ENCODE measurements at regions not wholly inside any gene's neighbourhood (a gene's known extent, or its start where the extent isn't known, plus 50 kb on each side); places are given as distances from the start of the nearest gene placed in this dataset.
A peak's percentile ranks its signal among the peaks of the same experiment; 100 is the strongest.

- peak overlapping the region; percentile 73 for H3K27ac ChIP-seq (ENCODE audit: low read depth, low read length)
- H3K9me3 ChIP-seq (ENCODE audit: control insufficient read depth, insufficient read depth, low read length) = no peaks in the 10 kb centered on the region; the same call in 1 of the 2 replicates
- no peaks in the 10 kb centered on the region for H3K27me3 ChIP-seq (ENCODE audit: control insufficient read depth, insufficient read depth, low read length)
- H3K4me3 ChIP-seq (ENCODE audit: low read depth, low read length) = no peak overlapping the region
- peaks cover 7% of the 10 kb centered on the region for H3K4me1 ChIP-seq (ENCODE audit: control insufficient read depth, insufficient read depth, low read length)
- H3K9ac ChIP-seq (ENCODE audit: low read depth, low read length) = no peak overlapping the region
- no peaks in the 10 kb centered on the region for H3K36me3 ChIP-seq (ENCODE audit: control insufficient read depth, insufficient read depth, low read length)
These were observed 154.5 kb downstream of the ETS2 start for GRCh38 chr21:38960251-38960650.

DNA sequence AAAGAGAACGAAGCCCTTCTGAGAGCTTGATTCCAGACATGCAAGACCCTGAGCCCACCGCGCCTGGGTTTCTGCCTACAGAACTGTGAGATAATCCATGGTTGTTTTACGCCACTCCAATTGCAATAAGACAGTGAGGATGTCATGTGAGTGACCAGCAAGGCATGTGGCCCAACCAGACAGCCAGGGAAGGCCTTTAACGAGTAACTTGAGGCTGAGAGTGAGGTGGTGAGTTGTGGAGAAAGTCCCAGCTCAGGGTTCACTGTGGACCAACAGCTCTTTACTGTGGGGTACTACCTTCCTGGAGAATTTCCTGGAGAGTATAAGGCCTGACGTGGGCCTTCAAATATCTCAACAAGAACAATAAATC lies 153.9 kb downstream of the ETS2 start:
- Histone ChIP-seq H3K27me3 (ENCODE audit: control insufficient read depth, insufficient read depth, low read length) (no peaks in the 10 kb centered on the region), H3K4me1 (ENCODE audit: control insufficient read depth, insufficient read depth, low read length) (peaks cover 4% of the 10 kb centered on the region; the same call in 1 of the 2 replicates), H3K9ac (ENCODE audit: low read depth, low read length) (no peak overlapping the region), H3K36me3 (ENCODE audit: control insufficient read depth, insufficient read depth, low read length) (no peaks in the 10 kb centered on the region), H3K9me3 (ENCODE audit: control insufficient read depth, insufficient read depth, low read length) (no peaks in the 10 kb centered on the region; the same call in 1 of the 2 replicates), H3K27ac (ENCODE audit: low read depth, low read length) (peak overlapping the region; percentile 73), H3K4me3 (ENCODE audit: low read depth, low read length) (no peak overlapping the region)

- Histone ChIP-seq H3K4me1 (ENCODE audit: control insufficient read depth, insufficient read depth, low read length) (peaks cover 4% of the 10 kb centered on the region; the same call in 1 of the 2 replicates), H3K27me3 (ENCODE audit: control insufficient read depth, insufficient read depth, low read length) (no peaks in the 10 kb centered on the region), H3K9me3 (ENCODE audit: control insufficient read depth, insufficient read depth, low read length) (no peaks in the 10 kb centered on the region; the same call in 1 of the 2 replicates), H3K4me3 (ENCODE audit: low read depth, low read length) (no peak overlapping the region), H3K9ac (ENCODE audit: low read depth, low read length) (no peak overlapping the region), H3K36me3 (ENCODE audit: control insufficient read depth, insufficient read depth, low read length) (no peaks in the 10 kb centered on the region), H3K27ac (ENCODE audit: low read depth, low read length) (peak overlapping the region; percentile 73)
These were observed 153.4 kb downstream of the ETS2 start for GRCh38 chr21:38958940-38959691.

GRCh38 chr21:38958323-38958705 lies 152.6 kb downstream of the ETS2 start:
- H3K9me3 ChIP-seq (ENCODE audit: control insufficient read depth, insufficient read depth, low read length) = no peaks in the 10 kb centered on the region; the same call in 1 of the 2 replicates
- H3K27ac ChIP-seq (ENCODE audit: low read depth, low read length) = peak overlapping the region; percentile 39
- H3K9ac ChIP-seq (ENCODE audit: low read depth, low read length) = no peak overlapping the region
- H3K36me3 ChIP-seq (ENCODE audit: control insufficient read depth, insufficient read depth, low read length) = no peaks in the 10 kb centered on the region
- no peaks in the 10 kb centered on the region for H3K27me3 ChIP-seq (ENCODE audit: control insufficient read depth, insufficient read depth, low read length)
- peaks cover 4% of the 10 kb centered on the region; the same call in 1 of the 2 replicates for H3K4me1 ChIP-seq (ENCODE audit: control insufficient read depth, insufficient read depth, low read length)
- H3K4me3 ChIP-seq (ENCODE audit: low read depth, low read length) = no peak overlapping the region

- Histone ChIP-seq H3K9me3 (ENCODE audit: control insufficient read depth, insufficient read depth, low read length) (no peaks in the 10 kb centered on the region; the same call in 1 of the 2 replicates), H3K4me3 (ENCODE audit: low read depth, low read length) (no peak overlapping the region), H3K9ac (ENCODE audit: low read depth, low read length) (no peak overlapping the region), H3K36me3 (ENCODE audit: control insufficient read depth, insufficient read depth, low read length) (no peaks in the 10 kb centered on the region), H3K27ac (ENCODE audit: low read depth, low read length) (no peak overlapping the region), H3K4me1 (ENCODE audit: control insufficient read depth, insufficient read depth, low read length) (peaks cover 4% of the 10 kb centered on the region; the same call in 1 of the 2 replicates), H3K27me3 (ENCODE audit: control insufficient read depth, insufficient read depth, low read length) (no peaks in the 10 kb centered on the region)
These were observed 152.0 kb downstream of the ETS2 start for GRCh38 chr21:38957575-38958322.

DNA sequence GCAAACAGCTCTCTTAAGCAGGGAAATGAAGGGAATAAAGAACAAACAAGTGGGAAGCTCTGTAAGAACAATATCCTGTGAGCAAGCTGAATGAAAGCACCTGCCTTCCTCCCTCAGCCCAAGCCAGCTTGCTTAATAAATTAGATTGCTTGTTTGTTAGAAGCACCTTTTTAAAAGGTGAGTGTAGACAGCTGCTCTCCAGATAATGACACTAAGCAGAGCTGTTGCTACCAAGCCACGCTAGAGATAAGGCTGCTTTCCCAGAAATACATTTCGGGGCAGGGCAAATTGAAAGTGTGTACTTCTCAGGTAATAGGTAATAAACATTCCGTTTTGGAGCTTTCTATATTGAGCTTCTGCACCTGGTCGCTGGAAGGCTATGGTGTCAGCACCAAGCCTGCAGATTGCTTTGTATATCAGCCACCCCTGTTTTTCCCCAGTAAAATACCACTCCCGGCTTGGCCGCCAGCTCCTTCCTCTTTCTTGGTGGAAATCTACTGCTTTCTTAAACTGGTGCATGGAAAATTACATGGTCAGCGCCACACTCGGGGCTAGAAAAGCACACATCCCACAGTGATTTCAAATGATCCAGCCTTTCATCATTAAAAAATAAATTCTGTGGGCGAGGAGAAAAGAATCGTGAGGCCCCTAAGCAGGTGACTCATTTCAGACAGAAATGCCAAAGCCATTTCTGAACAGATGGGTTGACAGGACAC lies 151.3 kb downstream of the ETS2 start:
- Histone ChIP-seq H3K9me3 (ENCODE audit: control insufficient read depth, insufficient read depth, low read length) (no peaks in the 10 kb centered on the region), H3K27me3 (ENCODE audit: control insufficient read depth, insufficient read depth, low read length) (no peaks in the 10 kb centered on the region), H3K4me1 (ENCODE audit: control insufficient read depth, insufficient read depth, low read length) (peaks cover 4% of the 10 kb centered on the region; the same call in 1 of the 2 replicates), H3K4me3 (ENCODE audit: low read depth, low read length) (no peak overlapping the region), H3K36me3 (ENCODE audit: control insufficient read depth, insufficient read depth, low read length) (no peaks in the 10 kb centered on the region), H3K27ac (ENCODE audit: low read depth, low read length) (no peak overlapping the region), H3K9ac (ENCODE audit: low read depth, low read length) (no peak overlapping the region)

DNA sequence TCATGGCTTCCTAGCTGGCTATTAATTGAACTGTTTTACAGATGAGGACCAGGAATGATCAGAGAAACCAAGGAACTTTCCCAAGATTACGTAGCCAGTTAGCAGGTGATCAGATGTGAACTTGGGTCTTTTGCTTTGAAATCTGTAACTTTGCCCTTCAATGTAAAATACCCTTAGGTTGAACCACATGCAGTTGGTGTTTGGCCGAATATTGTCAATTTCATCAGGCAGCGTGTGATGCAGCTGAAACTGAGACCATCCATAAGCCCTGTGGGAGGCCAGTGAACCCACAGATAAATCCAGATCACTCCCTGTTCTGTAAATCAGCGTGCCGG lies 150.8 kb downstream of the ETS2 start:
- Histone ChIP-seq H3K27me3 (ENCODE audit: control insufficient read depth, insufficient read depth, low read length) (no peaks in the 10 kb centered on the region), H3K9ac (ENCODE audit: low read depth, low read length) (no peak overlapping the region), H3K27ac (ENCODE audit: low read depth, low read length) (no peak overlapping the region), H3K4me1 (ENCODE audit: control insufficient read depth, insufficient read depth, low read length) (peaks cover 4% of the 10 kb centered on the region; the same call in 1 of the 2 replicates), H3K36me3 (ENCODE audit: control insufficient read depth, insufficient read depth, low read length) (no peaks in the 10 kb centered on the region), H3K4me3 (ENCODE audit: low read depth, low read length) (no peak overlapping the region), H3K9me3 (ENCODE audit: control insufficient read depth, insufficient read depth, low read length) (no peaks in the 10 kb centered on the region)

DNA sequence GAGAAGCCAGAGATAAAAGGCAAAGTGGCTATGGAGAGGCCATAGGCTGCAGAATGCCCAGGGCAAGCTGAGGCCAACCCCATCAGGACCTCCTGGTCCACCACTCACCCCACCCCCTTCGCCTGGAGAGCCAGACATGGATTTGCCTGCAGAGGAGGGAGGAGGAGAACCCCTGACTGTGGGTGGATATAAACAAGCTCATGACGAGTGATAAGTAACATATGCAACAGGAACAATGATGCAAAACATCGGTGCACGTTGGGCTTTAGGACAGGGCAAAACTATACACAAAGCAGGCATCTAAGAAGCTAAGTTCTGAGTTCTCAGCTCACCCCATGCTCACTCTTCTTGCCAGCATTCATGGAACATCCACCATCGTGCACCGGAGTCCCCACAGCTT lies 150.3 kb downstream of the ETS2 start:
- Histone ChIP-seq H3K4me3 (ENCODE audit: low read depth, low read length) (no peak overlapping the region), H3K36me3 (ENCODE audit: control insufficient read depth, insufficient read depth, low read length) (no peaks in the 10 kb centered on the region), H3K27ac (ENCODE audit: low read depth, low read length) (no peak overlapping the region), H3K9me3 (ENCODE audit: control insufficient read depth, insufficient read depth, low read length) (no peaks in the 10 kb centered on the region), H3K9ac (ENCODE audit: low read depth, low read length) (no peak overlapping the region), H3K27me3 (ENCODE audit: control insufficient read depth, insufficient read depth, low read length) (no peaks in the 10 kb centered on the region), H3K4me1 (ENCODE audit: control insufficient read depth, insufficient read depth, low read length) (peaks cover 4% of the 10 kb centered on the region; the same call in 1 of the 2 replicates)

- no peak overlapping the region for H3K4me3 ChIP-seq (ENCODE audit: low read depth, low read length)
- no peaks in the 10 kb centered on the region for H3K27me3 ChIP-seq (ENCODE audit: control insufficient read depth, insufficient read depth, low read length)
- H3K9me3 ChIP-seq (ENCODE audit: control insufficient read depth, insufficient read depth, low read length) = no peaks in the 10 kb centered on the region
- H3K36me3 ChIP-seq (ENCODE audit: control insufficient read depth, insufficient read depth, low read length) = no peaks in the 10 kb centered on the region
- H3K4me1 ChIP-seq (ENCODE audit: control insufficient read depth, insufficient read depth, low read length) = peaks cover 4% of the 10 kb centered on the region; the same call in 1 of the 2 replicates
- H3K9ac ChIP-seq (ENCODE audit: low read depth, low read length) = no peak overlapping the region
- no peak overlapping the region for H3K27ac ChIP-seq (ENCODE audit: low read depth, low read length)
These were observed 149.8 kb downstream of the ETS2 start for GRCh38 chr21:38955495-38955894.

DNA sequence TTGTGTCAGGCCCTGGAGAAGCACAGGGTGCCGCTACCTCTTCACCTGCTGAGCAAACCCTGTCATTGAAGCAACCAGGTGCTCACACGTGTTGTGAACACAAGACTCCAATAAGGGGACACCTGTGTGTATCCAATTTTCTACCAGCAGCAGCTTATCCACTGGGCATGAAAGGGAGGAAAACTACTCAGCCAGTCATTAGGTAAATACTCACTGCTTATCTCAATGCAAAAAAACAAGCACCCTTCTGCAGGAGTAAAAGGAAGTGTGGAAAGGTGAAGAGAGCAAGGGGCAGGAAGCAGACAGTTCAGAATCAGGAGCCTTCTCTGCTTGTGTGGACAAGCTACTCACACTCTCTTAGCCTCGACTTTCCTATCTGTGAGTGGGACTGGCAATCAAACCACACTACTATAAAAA lies 148.9 kb downstream of the ETS2 start:
- peaks cover 4% of the 10 kb centered on the region; the same call in 1 of the 2 replicates for H3K4me1 ChIP-seq (ENCODE audit: control insufficient read depth, insufficient read depth, low read length)

More for the DNA sequence above, 148.9 kb downstream of the ETS2 start:
- H3K27me3 ChIP-seq (ENCODE audit: control insufficient read depth, insufficient read depth, low read length) = no peaks in the 10 kb centered on the region
- no peak overlapping the region for H3K9ac ChIP-seq (ENCODE audit: low read depth, low read length)
- H3K9me3 ChIP-seq (ENCODE audit: control insufficient read depth, insufficient read depth, low read length) = no peaks in the 10 kb centered on the region
- no peak overlapping the region for H3K4me3 ChIP-seq (ENCODE audit: low read depth, low read length)
- no peaks in the 10 kb centered on the region for H3K36me3 ChIP-seq (ENCODE audit: control insufficient read depth, insufficient read depth, low read length)
- H3K27ac ChIP-seq (ENCODE audit: low read depth, low read length) = no peak overlapping the region

Measured in HUES48 (cell line).